ENCODE measurements at regions not wholly inside any gene's neighbourhood (a gene's known extent, or its start where the extent isn't known, plus 50 kb on each side); places are given as distances from the start of the nearest gene placed in this dataset.

DNA sequence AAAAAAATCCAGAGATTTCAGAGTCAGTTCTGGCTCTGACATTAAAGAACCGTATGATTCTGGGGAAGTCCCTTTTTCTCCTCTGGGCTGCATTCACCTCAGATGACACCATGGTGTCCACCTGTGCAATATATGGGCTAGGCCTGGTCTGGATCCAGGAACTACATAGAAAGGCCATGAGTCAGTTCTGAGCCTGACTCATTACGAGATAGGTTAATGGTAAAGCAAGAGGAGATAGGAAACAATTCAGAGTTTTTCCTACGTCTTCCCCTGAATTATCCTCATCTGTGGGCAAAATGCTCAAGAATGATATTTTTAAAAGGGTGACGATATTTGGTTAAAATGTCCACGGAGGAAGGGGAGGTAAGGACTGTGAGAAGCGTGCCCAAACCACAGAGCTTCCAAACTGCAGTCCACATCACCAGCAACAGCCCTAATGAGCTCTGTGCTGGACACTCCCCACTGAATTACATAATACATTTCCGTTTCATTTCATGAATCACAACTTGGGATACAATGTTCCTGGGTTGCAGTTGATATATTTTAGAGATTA lies 180.1 kb upstream of the OSR1 start:
- no peak overlapping the region for H3K4me3 ChIP-seq (ENCODE audit: low read depth, low read length)

DNA sequence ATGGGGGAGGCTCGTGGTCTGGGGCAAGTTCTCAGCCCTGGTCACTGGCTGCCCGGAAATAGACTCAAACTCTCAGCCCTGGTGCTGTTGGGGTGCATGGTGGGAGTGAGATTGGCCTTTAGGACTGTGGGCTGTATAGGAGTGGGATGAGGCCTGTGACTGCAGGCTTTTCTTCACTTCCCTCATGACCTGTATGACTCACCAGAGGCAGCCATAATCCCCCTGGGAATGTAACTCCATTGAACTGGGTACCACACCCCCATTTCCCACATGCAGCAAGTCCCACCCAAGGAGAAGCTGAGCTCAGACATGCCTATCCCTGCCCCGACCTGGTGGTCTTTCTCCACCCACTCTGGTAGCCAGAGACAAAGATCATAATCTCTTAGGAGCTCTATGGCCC lies 177.7 kb upstream of the OSR1 start:
- no peak for DNase-seq (ENCODE audit: low read depth)
- Histone ChIP-seq H3K27me3 (ENCODE audit: control insufficient read depth, insufficient read depth, low read length) (no peaks in the 10 kb centered on the region), H3K4me3 (ENCODE audit: low read depth, low read length) (no peak overlapping the region), H3K36me3 (ENCODE audit: control insufficient read depth, insufficient read depth, low read length) (no peaks in the 10 kb centered on the region)
- TF ChIP-seq CTCF (IDR thresholded peaks at IDR 0.05; ENCODE audit: insufficient read depth, low read depth, low read length): no peak
- ChIA-PET POLR2A (no interaction called here), CTCF (no interaction called here)

More for the DNA sequence above, 180.1 kb upstream of the OSR1 start:
- Histone ChIP-seq H3K36me3 (ENCODE audit: control insufficient read depth, insufficient read depth, low read length) (no peaks in the 10 kb centered on the region), H3K27me3 (ENCODE audit: control insufficient read depth, insufficient read depth, low read length) (no peaks in the 10 kb centered on the region)
- DNase-seq (ENCODE audit: low read depth): peak; percentile 94
- TF ChIP-seq CTCF (IDR thresholded peaks at IDR 0.05; ENCODE audit: insufficient read depth, low read depth, low read length): no peak
- CTCF ChIA-PET: interaction anchor here (1.1 kb wide), 1 partner anchor 129 kb away, joined by 4 read pairs; no protein-coding TSS in a partner anchor
- POLR2A ChIA-PET: interaction anchor here (0.6 kb wide), 1 partner anchor 63 kb away, joined by 3 read pairs; no protein-coding TSS in a partner anchor

GRCh38 chr2:19532547-19533196 lies 174.2 kb upstream of the OSR1 start:
- CTCF ChIA-PET: no interaction called here
- DNase-seq (ENCODE audit: low read depth): no peak

DNA sequence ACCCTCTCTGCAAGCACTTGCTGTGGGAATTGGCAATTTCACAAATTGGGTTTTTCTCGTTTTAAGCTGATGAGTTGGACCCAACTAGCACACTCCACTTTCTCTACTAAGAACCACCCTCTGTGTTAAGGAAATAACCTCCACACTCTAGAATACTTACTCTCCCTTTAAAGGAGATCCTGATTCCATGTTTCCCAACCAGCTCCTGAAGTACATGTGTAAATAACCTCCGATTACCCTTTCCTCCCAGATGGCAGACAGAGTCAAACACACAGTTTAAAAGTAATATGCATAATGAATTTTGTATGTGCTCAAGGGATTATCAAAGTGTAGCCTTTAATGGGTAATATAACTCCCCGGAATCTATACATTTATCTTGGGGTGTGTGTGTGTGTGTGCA lies 171.3 kb upstream of the OSR1 start:
- Histone ChIP-seq H3K36me3 (ENCODE audit: control insufficient read depth, insufficient read depth, low read length) (no peaks in the 10 kb centered on the region), H3K4me3 (ENCODE audit: low read depth, low read length) (no peak overlapping the region), H3K27me3 (ENCODE audit: control insufficient read depth, insufficient read depth, low read length) (peaks cover 2% of the 10 kb centered on the region)
- CTCF ChIA-PET: no interaction called here
- no peak for DNase-seq (ENCODE audit: low read depth)
- no peak for TF ChIP-seq CTCF (IDR thresholded peaks at IDR 0.05; ENCODE audit: insufficient read depth, low read depth, low read length)
- POLR2A ChIA-PET: no interaction called here

More at GRCh38 chr2:19532547-19533196, 174.2 kb upstream of the OSR1 start:
- Histone ChIP-seq H3K4me3 (ENCODE audit: low read depth, low read length) (no peak overlapping the region), H3K27me3 (ENCODE audit: control insufficient read depth, insufficient read depth, low read length) (no peaks in the 10 kb centered on the region; the same call in 1 of the 2 replicates), H3K36me3 (ENCODE audit: control insufficient read depth, insufficient read depth, low read length) (no peaks in the 10 kb centered on the region)
- POLR2A ChIA-PET: no interaction called here
- TF ChIP-seq CTCF (IDR thresholded peaks at IDR 0.05; ENCODE audit: insufficient read depth, low read depth, low read length): no peak

GRCh38 chr2:19527771-19528170 lies 169.3 kb upstream of the OSR1 start:
- Histone ChIP-seq H3K4me3 (ENCODE audit: low read depth, low read length) (no peak overlapping the region), H3K36me3 (ENCODE audit: control insufficient read depth, insufficient read depth, low read length) (no peaks in the 10 kb centered on the region), H3K27me3 (ENCODE audit: control insufficient read depth, insufficient read depth, low read length) (peaks cover 8% of the 10 kb centered on the region)
- no peak for TF ChIP-seq CTCF (IDR thresholded peaks at IDR 0.05; ENCODE audit: insufficient read depth, low read depth, low read length)
- DNase-seq (ENCODE audit: low read depth): no peak
- CTCF ChIA-PET: interaction anchor here (0.7 kb wide), 1 partner anchor 110 kb away, joined by 3 read pairs; no protein-coding TSS in a partner anchor
- POLR2A ChIA-PET: no interaction called here
